GM18511 (cell line): ENCODE measurements at regions not wholly inside any gene's neighbourhood (a gene's known extent, or its start where the extent isn't known, plus 50 kb on each side); places are given as distances from the start of the nearest gene placed in this dataset.

ENCODE experiments used
- ATAC-seq: cut with Tn5 transposase; IDR thresholded peaks from one replicate; pipeline ENCODE4 v1.9.1; 2021; ENCODE audit warnings: mild to moderate bottlenecking, moderate library complexity; ENCODE audit not compliant: unreplicated experiment

GRCh38 chr6:21375151-21376116 lies 218.1 kb upstream of the SOX4 start:
- peak; percentile 75 for ATAC-seq

GRCh38 chr6:21377356-21377755 lies 216.2 kb upstream of the SOX4 start:
- no peak for ATAC-seq

- no peak for ATAC-seq
Measured at GRCh38 chr6:21381331-21381963, 212.1 kb upstream of the SOX4 start.

GRCh38 chr6:21382821-21383449 lies 210.6 kb upstream of the SOX4 start:
- no peak for ATAC-seq

GRCh38 chr6:21383450-21384085 lies 210.0 kb upstream of the SOX4 start:
- ATAC-seq = no peak

GRCh38 chr6:21384216-21384615 lies 209.3 kb upstream of the SOX4 start:
- no peak for ATAC-seq

- no peak for ATAC-seq
Measured at GRCh38 chr6:21386744-21387143, 206.8 kb upstream of the SOX4 start.

GRCh38 chr6:21390532-21391213 lies 202.9 kb upstream of the SOX4 start:
- no peak for ATAC-seq

- no peak for ATAC-seq
Measured at GRCh38 chr6:21392177-21392576, 201.4 kb upstream of the SOX4 start.

GRCh38 chr6:21393441-21394165 lies 199.9 kb upstream of the SOX4 start:
- no peak for ATAC-seq

- no peak for ATAC-seq
Measured at GRCh38 chr6:21395121-21395520, 198.4 kb upstream of the SOX4 start.

- no peak for ATAC-seq
Measured at GRCh38 chr6:21396313-21396712, 197.2 kb upstream of the SOX4 start.

- no peak for ATAC-seq
Measured at GRCh38 chr6:21398741-21399325, 194.7 kb upstream of the SOX4 start.

GRCh38 chr6:21402368-21402767 lies 191.2 kb upstream of the SOX4 start:
- peak; percentile 86 for ATAC-seq

GRCh38 chr6:21404577-21404976 lies 189.0 kb upstream of the SOX4 start:
- peak; percentile 69 for ATAC-seq

- ATAC-seq = no peak
Measured at GRCh38 chr6:21406316-21406715, 187.2 kb upstream of the SOX4 start.

GRCh38 chr6:21409231-21409630 lies 184.3 kb upstream of the SOX4 start:
- no peak for ATAC-seq

- ATAC-seq = no peak
Measured at GRCh38 chr6:21413428-21413827, 180.1 kb upstream of the SOX4 start.

GRCh38 chr6:21414065-21414464 lies 179.5 kb upstream of the SOX4 start:
- ATAC-seq = no peak
